Renal cortical epithelial cell (primary cell): ENCODE measurements at regions not wholly inside any gene's neighbourhood (a gene's known extent, or its start where the extent isn't known, plus 50 kb on each side); places are given as distances from the start of the nearest gene placed in this dataset.
A peak's percentile ranks its signal among the peaks of the same experiment; 100 is the strongest.

Experiments used
- DNase-seq: peaks from one replicate; pipeline ENCODE4 v3.0.0-alpha.2; 2011; ENCODE audit warnings: low read depth

DNA sequence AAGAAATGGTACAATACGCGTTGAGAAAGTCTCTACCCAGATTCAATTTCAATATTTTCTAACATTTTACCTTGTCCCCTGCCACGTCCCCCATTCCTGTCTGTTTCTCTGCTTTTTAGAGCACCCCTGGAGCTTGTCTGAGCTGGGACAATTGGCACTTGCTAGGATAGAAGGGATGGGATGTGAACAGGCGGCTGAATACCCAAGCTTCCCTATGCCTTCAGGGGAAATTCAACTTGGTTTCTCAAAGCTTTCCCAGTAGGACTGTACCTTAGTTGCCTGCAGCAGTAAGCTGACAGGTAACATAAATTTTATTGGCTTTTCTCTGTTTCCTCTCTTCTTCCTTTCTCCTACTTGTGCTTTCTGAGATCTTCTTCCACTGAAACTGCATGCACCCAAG, 1663.3 kb downstream of the EFNB2 start:
- DNase-seq: no peak

DNA sequence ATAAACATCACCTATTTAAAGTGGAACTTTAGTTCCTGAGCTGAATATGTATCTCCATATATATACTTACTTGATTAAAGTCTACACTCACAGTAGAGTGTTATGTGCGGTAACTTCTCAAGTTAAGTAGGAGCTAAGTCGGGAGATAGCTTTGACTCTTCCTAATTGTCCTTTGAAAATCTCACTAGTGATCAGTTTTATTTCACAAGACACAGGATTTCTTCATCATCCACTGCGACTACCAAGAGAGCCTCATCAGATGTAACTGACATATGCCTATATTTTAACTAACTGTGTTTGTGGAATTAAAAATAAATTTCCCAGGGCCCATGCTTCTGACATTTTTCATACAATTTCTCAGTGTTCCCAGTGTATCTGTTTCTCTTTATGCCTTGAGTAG, 1664.0 kb downstream of the EFNB2 start:
- no peak for DNase-seq

DNA sequence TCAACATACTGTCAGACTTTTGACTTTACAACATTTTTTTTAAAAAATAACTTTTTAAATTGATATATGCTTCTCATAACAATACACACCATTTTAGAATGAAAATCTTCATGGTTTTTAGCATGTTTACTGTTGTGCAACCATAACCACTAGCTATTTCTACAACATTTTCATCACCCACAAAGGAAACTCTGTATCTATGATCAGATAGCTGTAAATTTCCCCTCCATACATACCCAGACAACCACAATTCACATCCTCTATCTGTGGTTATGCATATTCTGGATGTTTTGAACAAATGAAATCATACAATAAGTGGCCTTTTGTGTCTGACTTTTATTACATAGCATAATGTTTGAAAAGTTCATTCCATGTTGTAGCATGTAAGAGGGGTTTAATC, 1666.0 kb downstream of the EFNB2 start:
- DNase-seq: no peak

DNA sequence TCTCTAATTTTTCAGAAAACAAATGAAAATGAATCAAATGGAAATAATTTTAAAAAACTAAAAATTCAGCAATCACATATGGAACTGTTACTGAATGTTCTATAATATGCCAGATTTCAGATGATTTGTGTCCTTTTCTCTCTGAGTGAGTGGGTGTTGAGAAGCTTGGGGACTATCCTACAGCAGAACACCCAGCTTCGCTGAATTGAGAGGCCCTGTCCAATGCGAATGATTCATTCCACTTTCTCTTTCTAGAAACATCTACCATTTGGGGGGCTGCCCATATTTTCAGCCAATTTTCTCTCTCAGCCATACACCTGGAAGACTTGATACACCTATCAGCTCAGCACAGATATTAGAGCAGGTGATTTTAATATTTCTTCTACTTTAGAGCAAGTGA, 1666.7 kb downstream of the EFNB2 start:
- no peak for DNase-seq

DNA sequence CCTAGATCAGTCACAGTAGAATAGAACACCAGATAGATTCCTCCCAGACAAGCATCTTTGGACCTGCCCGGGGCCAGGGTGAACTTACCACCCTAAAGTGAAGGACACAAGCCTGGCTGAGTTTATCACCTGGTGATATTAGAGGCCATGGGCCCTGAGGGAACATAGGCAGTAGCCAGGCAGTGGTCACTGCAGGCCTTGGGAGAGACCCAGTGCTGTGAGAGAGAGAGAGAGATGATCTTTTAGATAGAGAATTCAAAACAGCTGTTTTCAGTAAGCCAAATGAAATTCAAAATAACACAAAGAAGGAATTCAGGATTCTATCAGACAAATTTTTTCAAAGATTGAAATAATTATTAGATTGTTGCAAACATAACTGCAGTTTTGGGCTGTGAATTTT, 1679.9 kb downstream of the EFNB2 start:
- no peak for DNase-seq

DNA sequence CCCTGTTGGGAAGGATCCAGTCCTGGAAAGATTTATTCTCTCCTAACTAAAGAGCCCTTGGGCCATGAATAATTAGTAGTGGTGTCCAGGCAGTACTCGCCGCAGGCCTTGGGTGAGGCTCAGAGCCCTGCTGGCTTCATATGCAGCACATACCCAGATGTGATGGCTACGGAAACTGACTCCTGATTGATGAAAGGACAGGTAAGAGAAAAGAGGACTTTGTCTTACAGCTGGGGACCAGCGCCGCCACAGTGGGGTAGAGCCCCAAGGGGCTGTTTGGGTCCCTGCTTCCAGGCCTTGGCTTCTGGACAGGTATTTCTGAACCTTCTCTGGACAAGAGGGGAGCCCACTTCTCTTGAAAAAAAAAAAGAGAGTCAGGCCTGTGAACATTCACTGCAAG, 1680.8 kb downstream of the EFNB2 start:
- DNase-seq: no peak

DNA sequence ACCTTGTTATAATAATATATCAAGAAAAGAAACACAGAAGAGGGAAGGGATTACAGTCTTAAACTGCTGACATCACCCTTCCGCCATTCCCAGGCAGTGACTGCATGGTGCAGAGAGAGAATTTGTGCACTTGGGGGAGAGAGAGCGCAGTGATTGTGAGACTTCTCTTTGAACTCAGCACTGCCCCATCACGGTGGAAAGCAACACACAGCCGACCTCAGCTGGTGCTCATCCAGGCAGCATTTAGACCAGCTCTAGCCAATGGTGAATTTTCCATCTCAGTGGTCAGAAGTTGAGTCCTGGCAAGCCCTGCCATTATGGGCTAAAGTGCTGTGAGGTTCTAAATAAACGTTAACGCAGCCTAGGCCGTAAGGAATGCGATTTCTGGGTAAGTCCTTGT, 1681.5 kb downstream of the EFNB2 start:
- DNase-seq: no peak

DNA sequence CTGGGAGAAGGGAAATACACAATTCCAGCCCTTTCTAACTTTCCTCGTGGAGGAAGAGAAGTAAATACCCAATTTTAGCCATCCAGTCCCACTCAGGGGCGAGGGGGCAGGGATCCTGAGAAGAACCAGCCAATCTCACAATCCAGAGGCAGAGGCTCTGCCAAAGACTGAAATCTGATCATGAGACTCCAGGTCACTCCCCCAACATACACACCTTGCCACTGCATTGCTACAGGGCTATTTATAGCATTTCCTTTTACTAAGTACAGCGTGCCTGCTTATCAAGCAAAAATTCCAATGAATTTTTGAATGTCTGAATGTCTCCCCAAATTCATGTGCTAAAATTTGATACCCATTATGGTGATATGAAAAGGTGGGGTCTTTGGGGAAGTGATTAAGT, 1687.5 kb downstream of the EFNB2 start:
- DNase-seq: peak; percentile 61

DNA sequence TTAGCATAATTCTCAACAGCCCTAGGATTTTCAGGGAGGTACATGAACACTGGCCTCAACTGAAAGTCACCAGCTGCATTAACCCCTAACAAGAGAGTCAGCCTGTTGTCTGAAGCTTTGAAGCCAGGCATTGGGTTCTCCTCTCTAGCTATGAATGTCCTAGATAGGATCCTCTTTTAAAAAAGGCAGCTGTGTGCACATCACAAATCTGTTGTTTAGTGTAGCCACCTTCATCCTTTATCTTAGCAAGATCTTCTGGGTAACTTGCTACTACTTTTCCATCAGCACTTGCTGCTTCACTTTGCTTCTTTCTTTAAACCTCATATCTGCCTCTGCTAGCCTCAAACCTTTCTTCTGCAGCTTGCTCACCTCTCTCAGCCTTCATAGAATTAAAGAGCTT, 1692.1 kb downstream of the EFNB2 start:
- DNase-seq: no peak

DNA sequence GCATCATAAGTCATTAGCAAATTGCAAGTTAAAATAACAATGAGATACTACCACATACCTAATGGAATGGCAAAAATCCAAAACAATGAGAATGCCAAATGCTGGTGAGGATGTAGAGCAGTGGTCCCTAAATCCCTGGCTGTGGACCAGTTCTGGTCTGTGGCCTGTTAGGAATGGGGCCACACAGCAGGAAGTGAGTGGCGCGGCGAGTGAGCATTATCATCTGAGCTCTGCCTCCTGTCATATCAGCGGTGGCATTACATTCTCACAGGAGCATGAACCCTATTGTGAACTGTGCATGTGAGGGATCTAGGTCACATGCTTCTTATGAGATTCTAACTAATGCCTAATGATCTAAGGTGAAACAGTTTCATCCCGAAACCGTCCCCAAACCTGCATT, 1694.4 kb downstream of the EFNB2 start:
- DNase-seq: no peak

DNA sequence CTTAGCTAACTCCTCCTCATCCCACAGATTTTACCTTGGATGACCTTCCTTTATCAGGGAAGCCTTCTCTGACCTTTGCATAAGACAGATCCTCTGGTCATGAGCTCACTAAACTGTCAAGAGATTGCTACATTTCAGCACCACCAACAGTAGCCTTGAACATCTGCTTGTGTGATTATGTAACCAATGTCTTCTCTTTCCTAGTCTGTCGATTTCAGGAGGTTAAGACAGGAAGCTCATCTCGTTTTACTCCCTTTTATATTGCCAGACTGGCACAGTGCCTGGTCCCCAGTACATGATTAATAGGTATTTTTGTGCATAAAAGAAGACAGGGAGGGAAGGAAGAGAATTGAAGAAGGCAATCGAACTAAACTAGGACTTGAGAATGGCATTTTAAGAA, 1697.7 kb downstream of the EFNB2 start:
- no peak for DNase-seq

DNA sequence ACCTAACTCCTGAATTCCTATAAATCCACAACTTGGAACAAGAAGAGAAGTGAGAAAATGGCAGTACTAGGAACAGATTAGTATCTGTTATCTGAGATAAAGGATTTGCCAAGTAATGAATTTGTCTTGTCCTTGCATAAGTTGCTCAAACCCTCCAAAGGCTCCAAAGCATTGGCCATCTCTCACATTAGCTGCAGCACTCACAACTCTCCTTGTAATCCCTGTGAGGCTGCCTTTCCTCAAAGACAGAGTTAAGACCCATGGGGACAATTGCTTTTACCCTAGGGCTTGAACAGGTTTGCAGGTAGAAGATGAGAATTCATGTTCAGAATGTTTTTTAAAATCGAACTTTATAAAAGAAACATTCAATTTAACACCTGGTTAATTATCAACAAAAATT, 1702.2 kb downstream of the EFNB2 start:
- DNase-seq: no peak

DNA sequence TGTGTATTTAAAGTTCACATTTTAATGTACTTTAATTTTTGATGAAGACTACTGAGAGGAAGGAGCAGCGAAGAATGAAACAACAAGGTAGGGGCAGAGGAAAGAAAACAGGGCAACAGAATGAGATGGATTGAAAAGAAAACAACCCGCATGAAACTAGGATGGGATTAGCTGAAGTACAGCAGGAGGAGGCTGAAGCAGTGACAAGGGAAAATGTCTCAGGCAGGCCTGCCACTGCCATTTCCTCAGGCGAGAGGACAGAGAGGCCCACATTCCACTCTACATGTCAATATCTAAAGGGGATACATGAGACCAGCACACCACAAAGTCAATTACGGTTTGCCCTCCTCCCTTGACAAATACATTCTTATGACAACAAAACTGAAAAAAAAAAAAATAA, 1703.2 kb downstream of the EFNB2 start:
- no peak for DNase-seq

DNA sequence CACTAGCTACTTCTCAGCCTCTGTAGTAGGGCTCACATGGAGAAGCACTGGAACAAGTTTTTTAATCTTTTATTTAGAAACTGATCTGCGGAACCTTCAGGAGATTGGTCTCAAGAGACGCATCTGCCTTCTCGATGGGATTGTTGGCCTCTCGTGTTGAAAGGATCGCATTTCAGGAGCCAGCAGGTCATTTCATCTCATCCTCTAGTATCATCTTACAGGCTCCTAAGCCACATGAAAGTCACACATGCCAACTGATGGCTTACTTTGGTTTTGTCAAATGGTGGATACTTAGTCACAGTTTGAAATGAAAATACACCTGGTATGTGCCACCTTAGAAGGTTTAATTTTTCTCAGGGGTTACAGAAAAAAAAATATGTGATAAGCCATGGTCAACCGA, 1703.6 kb downstream of the EFNB2 start:
- DNase-seq: no peak

DNA sequence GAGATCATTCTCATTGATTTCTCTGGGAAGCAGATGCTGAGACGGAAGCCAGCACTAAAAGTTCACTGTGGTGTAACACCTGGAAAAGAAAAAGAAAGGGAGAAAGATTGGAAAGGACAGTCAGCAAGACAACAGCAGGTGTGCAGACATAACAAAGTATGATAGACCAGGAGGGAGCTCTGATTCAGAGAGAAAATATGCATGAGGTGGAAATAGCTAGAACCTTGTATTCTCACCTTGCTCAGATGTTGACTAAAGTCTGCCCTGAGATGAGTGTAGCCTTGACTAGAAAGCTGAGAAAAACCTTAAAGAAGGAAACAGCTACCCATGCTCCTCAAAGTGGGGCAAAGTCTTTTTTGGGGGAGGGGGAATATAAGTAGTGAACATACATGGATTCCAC, 1711.8 kb downstream of the EFNB2 start:
- DNase-seq: peak; percentile 9

DNA sequence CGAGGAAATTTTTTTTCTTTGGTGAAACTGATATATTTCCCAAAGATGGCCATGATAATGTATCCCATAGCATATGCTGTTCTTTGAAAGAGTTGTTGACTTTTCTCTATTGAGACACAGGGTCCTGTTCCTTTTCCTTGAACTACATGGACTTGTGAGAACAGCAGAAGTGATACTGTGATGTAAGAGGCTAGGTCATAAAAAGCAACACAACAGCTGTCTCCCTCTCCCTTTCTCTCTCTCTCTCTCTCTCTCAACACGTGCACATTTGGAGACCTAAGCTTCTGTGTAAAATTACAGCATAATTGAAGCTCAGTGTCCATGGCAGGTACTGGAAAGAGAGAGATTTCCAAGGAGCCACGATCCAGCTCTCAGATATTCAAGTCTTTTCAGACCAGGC, 1712.4 kb downstream of the EFNB2 start:
- DNase-seq: no peak

DNA sequence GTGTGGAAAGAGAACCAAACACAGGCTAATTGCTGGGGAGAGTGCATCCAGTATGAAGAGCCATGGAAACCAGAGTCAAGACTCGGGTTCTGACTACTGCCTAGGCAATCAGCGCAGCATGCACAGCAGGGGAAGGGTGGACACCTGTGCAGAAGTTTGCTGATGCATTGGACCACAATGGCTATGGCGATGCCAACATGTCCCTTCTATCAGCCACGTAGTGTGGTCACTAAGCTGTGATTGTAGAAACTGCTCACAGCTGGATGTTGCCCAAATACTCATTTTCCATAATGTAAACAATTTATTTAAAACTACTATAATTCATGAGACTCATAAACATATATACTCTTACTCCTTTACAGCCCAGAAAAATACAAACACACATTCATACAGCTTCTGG, 1718.2 kb downstream of the EFNB2 start:
- DNase-seq: no peak

DNA sequence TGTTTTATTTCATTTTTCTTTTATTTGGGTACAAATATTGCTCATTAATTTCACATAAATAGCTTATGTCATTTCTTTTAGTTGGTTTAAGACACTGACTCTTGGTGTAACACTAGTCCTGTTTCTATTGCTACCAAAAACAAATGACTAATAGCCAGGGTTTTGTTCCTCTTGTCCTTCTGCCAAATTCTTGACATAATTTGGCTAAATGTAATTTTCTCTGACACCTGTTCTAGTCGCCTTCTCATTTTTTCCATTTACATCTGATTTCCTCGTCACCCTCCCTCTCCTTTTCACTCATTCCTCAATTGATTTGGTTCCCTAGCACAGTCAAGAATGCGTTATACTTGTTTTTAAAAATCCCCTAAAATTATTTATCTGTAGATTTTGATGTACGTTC, 1718.7 kb downstream of the EFNB2 start:
- peak; percentile 11 for DNase-seq

DNA sequence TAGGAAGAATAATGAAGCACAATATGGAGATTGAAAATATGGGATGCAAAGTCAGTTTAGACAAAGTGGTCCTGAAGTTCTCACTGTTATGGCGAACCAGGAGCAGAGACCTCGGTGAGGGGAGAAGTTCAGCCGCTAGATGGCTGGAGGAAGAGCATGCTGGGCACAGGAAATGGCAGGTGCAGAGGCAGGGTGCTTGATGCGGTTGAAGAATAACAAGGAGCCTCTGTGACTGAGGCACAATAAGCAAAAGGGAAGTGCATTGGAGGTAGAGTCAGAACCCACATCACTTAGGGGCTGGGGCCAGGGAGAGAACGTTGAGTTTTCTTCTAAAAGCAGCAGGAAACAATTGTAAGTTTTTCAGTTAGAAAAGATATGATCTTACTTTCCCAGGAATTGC, 1725.2 kb downstream of the EFNB2 start:
- DNase-seq: no peak

DNA sequence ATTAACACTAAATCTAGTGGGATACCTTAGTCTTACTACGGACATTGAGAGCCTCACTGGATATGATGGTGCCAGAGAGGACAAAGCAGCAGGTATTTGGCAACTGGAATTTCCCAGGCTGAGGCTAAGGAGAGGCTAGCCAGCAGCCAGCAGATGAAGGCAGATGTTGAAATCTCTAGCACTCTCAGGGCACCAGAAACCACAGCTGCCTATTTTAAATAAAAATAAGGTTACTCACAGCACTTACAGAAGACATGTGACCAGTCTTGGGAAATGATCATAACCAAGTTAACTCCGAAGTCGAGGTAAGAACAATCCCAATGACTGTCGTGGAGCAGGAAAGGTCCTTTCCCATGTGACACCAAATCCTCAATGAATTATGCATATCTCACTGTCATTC, 1726.0 kb downstream of the EFNB2 start:
- DNase-seq: peak; percentile 93

DNA sequence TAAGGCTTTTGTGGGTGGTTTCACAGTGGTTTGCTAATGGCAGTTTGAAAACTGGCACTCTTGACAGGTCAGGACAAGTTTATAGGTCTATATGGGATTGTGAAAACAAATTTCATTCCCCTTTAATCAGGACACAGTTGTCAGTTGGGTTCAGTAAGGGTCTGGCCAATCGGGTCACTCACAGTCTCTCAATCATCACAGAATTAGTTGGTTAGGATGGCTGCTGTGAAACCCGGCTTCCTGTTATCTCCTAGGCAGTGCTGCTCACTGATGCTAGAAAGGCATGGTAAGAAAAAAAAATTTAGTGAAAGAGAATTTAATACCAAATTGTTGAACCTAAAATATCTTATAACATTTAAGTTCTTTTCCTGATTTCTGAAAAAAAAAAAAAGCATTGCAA, 1730.1 kb downstream of the EFNB2 start:
- DNase-seq: no peak

DNA sequence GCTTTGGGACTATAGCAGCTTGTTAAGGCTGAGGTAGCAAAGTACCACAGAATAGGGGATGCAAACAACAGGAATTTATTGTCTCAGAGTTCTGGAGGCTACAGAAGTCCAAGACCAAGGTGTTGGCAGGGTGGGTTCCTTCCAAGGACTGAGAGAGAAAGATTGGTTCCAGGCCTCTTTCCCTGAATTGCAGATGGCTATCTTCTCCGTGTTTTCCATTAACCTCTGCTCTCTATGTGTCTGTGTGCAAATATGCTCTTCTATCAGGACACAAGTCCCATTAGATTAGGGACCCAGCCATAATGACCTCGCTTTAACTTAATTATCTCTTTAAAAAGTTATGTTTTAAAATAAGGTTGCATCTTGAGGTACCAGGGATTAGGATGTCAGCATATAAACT, 1732.9 kb upstream of the SLC10A2 start:
- no peak for DNase-seq

DNA sequence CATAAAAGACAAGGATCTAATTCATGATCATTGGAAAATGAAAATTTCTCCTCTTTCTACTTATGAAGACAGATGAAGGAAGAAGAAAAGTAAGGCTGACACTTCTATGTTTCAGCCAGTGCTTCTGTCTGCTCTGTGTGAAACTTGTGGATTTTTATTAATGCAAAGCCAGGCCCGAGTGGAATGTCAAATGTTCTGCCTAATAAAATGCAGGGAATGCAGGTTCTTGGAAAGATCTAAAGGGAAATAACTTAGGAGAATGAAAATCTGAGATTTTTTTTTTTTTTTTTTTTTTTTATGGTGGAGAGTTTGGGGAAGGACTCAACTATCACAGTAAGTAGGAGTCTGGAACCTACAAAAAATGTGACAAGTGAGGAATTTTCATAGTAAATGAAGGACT, 1732.3 kb upstream of the SLC10A2 start:
- DNase-seq: peak; percentile 51

DNA sequence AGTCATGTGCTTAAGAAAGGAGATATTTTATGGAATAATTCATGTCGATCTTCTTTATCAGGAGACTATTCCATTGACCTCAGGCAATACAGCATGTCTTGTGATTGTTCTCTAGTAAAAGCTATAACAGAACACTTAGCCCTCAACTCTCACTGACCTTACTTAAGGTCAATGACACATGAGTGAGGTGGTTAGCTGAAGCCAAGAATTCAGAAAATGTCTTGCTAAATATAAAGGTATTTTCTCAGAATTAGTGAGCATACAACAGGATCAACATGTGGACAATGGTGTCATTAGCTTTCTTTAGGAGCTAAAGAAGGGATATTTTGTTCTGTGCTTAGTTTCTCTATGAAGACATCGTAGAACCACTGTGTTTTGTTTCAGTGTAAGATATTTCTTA, 1730.4 kb upstream of the SLC10A2 start:
- DNase-seq: peak; percentile 72

DNA sequence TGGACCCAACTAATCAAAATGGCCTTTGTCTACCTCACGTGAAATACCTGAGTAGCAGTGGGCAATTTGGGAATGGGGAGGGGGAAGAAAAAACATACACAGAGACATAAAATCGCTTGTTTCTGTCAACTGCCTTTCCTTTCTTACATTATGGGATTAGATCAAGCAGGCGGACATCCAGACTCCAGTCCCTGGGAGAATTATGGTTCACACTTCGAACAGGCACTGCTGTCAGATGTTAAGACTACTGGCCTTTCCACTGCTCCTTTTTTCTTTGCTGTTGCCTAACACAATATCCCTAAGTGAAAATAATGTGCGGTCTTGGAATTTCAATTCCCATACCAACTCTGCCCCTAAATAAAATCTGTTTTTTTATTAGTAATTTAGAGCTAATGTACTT, 1719.7 kb upstream of the SLC10A2 start:
- no peak for DNase-seq
